GM19239 (cell line): ENCODE measurements at regions not wholly inside any gene's neighbourhood (a gene's known extent, or its start where the extent isn't known, plus 50 kb on each side); places are given as distances from the start of the nearest gene placed in this dataset.

Source experiments
- DNase-seq: peaks from one replicate; pipeline ENCODE4 v3.0.0; 2011; ENCODE audit warnings: low spot score; ENCODE audit not compliant: insufficient read length
- FAIRE-seq: peaks from 2 replicates; lab custom pipeline; 2011; peaks lifted over from hg19 to GRCh38; lab: Jason Lieb, UNC

- FAIRE-seq, result no peak
- DNase-seq, result no peak
These were observed 344.9 kb downstream of the EFNA5 start for GRCh38 chr5:107325866-107326265.

- no peak for FAIRE-seq
These were observed 345.9 kb downstream of the EFNA5 start for GRCh38 chr5:107324809-107325208.

GRCh38 chr5:107324071-107324470, 346.7 kb downstream of the EFNA5 start:
- DNase-seq (no peak), FAIRE-seq (no peak)

More at GRCh38 chr5:107324809-107325208, 345.9 kb downstream of the EFNA5 start:
- DNase-seq, result no peak

- DNase-seq (no peak), FAIRE-seq (no peak)
These were observed 347.2 kb downstream of the EFNA5 start for GRCh38 chr5:107323536-107323935.

GRCh38 chr5:107322936-107323335, 347.8 kb downstream of the EFNA5 start:
- FAIRE-seq, result peak; percentile 71
- no peak for DNase-seq

- DNase-seq, result no peak
- FAIRE-seq, result no peak
These were observed 348.8 kb downstream of the EFNA5 start for GRCh38 chr5:107321906-107322305.

GRCh38 chr5:107320846-107321245, 349.9 kb downstream of the EFNA5 start:
- no peak for DNase-seq
- FAIRE-seq, result no peak

- no peak for DNase-seq
These were observed 350.4 kb downstream of the EFNA5 start for GRCh38 chr5:107320376-107320775.

GRCh38 chr5:107319901-107320300, 350.8 kb downstream of the EFNA5 start:
- DNase-seq, result no peak
- FAIRE-seq, result peak; percentile 35

More at GRCh38 chr5:107320376-107320775, 350.4 kb downstream of the EFNA5 start:
- no peak for FAIRE-seq

GRCh38 chr5:107314330-107314729, 356.4 kb downstream of the EFNA5 start:
- DNase-seq (no peak), FAIRE-seq (no peak)

GRCh38 chr5:107313921-107314320, 356.8 kb downstream of the EFNA5 start:
- no peak for DNase-seq
- no peak for FAIRE-seq

- DNase-seq, result no peak
- FAIRE-seq, result no peak
These were observed 357.6 kb downstream of the EFNA5 start for GRCh38 chr5:107313098-107313497.

GRCh38 chr5:107310181-107310580, 360.6 kb downstream of the EFNA5 start:
- FAIRE-seq (no peak), DNase-seq (no peak)

GRCh38 chr5:107306594-107306993, 364.1 kb downstream of the EFNA5 start:
- FAIRE-seq, result no peak

GRCh38 chr5:107306002-107306401, 364.7 kb downstream of the EFNA5 start:
- FAIRE-seq, result no peak

More at GRCh38 chr5:107306594-107306993, 364.1 kb downstream of the EFNA5 start:
- DNase-seq, result no peak

GRCh38 chr5:107304684-107305083, 366.1 kb downstream of the EFNA5 start:
- FAIRE-seq (no peak), DNase-seq (no peak)

More at GRCh38 chr5:107306002-107306401, 364.7 kb downstream of the EFNA5 start:
- no peak for DNase-seq

GRCh38 chr5:107303171-107303968, 367.4 kb downstream of the EFNA5 start:
- DNase-seq (no peak), FAIRE-seq (no peak)

GRCh38 chr5:107302441-107302840, 368.3 kb downstream of the EFNA5 start:
- FAIRE-seq, result no peak

GRCh38 chr5:107301999-107302398, 368.7 kb downstream of the EFNA5 start:
- FAIRE-seq, result peak; percentile 77
- DNase-seq, result no peak

More at GRCh38 chr5:107302441-107302840, 368.3 kb downstream of the EFNA5 start:
- no peak for DNase-seq

- FAIRE-seq (no peak), DNase-seq (no peak)
These were observed 369.9 kb downstream of the EFNA5 start for GRCh38 chr5:107300721-107301327.

GRCh38 chr5:107296572-107296971, 374.2 kb downstream of the EFNA5 start:
- FAIRE-seq (peak; percentile 62), DNase-seq (no peak)
